Endothelial cell of umbilical vein (primary cell): ENCODE measurements at regions not wholly inside any gene's neighbourhood (a gene's known extent, or its start where the extent isn't known, plus 50 kb on each side); places are given as distances from the start of the nearest gene placed in this dataset.

Experiments
- BruUV-seq: library from RNA; stranded (reverse); fragments of 400-500 nt; replicated peaks from 2 replicates; lab custom pipeline; 2021; lab: Mats Ljungman, UMichigan
- CTCF ChIA-PET: fragments of 300-600, 350-600 bp; sonication (Branson Sonifier 250); formaldehyde crosslinking; loops from one replicate; lab custom pipeline; 2021; ENCODE audit warnings: antibody characterized with exemption, inconsistent platforms; lab: Charles Lee
- POLR2A ChIA-PET: fragments of 300-600, 350-600 bp; sonication (Branson Sonifier 250); formaldehyde crosslinking; loops from one replicate; lab custom pipeline; 2021; ENCODE audit warnings: antibody characterized with exemption, inconsistent platforms; lab: Charles Lee
- DNase-seq: peaks from one replicate; pipeline ENCODE4 v3.0.0-alpha.2; 2011; ENCODE audit warnings: low read depth, low spot score
- FAIRE-seq: peaks from 2 replicates; lab custom pipeline; 2011; peaks lifted over from hg19 to GRCh38; lab: Jason Lieb, UNC
- H2AFZ ChIP-seq: 2 replicates; pipeline ENCODE4 v1.6.0; 2012; ENCODE audit warnings: low read depth, low read length, control low read depth, inconsistent platforms
- H3K27ac ChIP-seq: 2 replicates; pipeline ENCODE4 v1.5.1; 2011; ENCODE audit warnings: low read depth, mild to moderate bottlenecking, control low read depth, low read length, moderate library complexity; ENCODE audit not compliant: insufficient read depth
- H3K27me3 ChIP-seq, 2 experiments: 2 replicates each; pipeline versions ENCODE4 v1.6.0 to v1.6.1; 2011; ENCODE audit warnings: low read length in 2 of 2, mixed read lengths in 1 of 2; ENCODE audit not compliant: control insufficient read depth in 2 of 2, insufficient read depth in 2 of 2
- H3K36me3 ChIP-seq, 2 experiments: 2 replicates in 1 of 2; 3 replicates in 1 of 2; pipeline ENCODE4 v1.5.1; 2011; ENCODE audit warnings: low read length in 2 of 2, mild to moderate bottlenecking in 1 of 2, moderate library complexity in 1 of 2; ENCODE audit not compliant: control insufficient read depth in 2 of 2, insufficient read depth in 2 of 2; ENCODE audit errors: extremely low read depth in 1 of 2
- H3K4me1 ChIP-seq: 3 replicates; pipeline ENCODE4 v1.5.1; 2011; ENCODE audit warnings: mild to moderate bottlenecking, low read length; ENCODE audit not compliant: control insufficient read depth, insufficient read depth; ENCODE audit errors: extremely low read depth
- H3K4me2 ChIP-seq: 2 replicates; pipeline ENCODE4 v1.6.1; 2011; ENCODE audit warnings: low read length, control low read depth, mixed read lengths; ENCODE audit not compliant: insufficient read depth
- H3K4me3 ChIP-seq, 3 experiments: fragments of 200-600 bp in 1 of 3; sonication (generic), shearing (Covaris generic) in 1 of 3; replicated peaks in 1 of 3; 2 replicates each; pipeline ENCODE4 v1.5.1; 2011 to 2016; ENCODE audit warnings: control low read depth in 3 of 3, low read length in 3 of 3, mild to moderate bottlenecking in 2 of 3, inconsistent platforms in 1 of 3, low read depth in 1 of 3, moderate library complexity in 1 of 3; ENCODE audit not compliant: insufficient read depth in 1 of 3
- H3K79me2 ChIP-seq: 2 replicates; pipeline ENCODE4 v1.6.0; 2012; ENCODE audit warnings: low read length, inconsistent platforms; ENCODE audit not compliant: control insufficient read depth, insufficient read depth
- H3K9ac ChIP-seq: replicated peaks from 2 replicates; pipeline ENCODE3; 2011; ENCODE audit warnings: low read length, control low read depth; ENCODE audit not compliant: insufficient read depth; ENCODE audit errors: extremely low read depth
- H3K9me1 ChIP-seq: replicated peaks from 3 replicates; pipeline ENCODE4 v1.6.0; 2011; ENCODE audit warnings: mild to moderate bottlenecking, low read length; ENCODE audit not compliant: control insufficient read depth, insufficient read depth; ENCODE audit errors: extremely low read depth
- H3K9me3 ChIP-seq: replicated peaks from 2 replicates; pipeline ENCODE4 v1.5.1; 2012; ENCODE audit warnings: low read length, inconsistent platforms; ENCODE audit not compliant: control insufficient read depth, insufficient read depth
- H4K20me1 ChIP-seq: replicated peaks from 2 replicates; pipeline ENCODE3; 2011; ENCODE audit warnings: mild to moderate bottlenecking, low read length; ENCODE audit not compliant: control insufficient read depth, insufficient read depth; ENCODE audit errors: extremely low read depth
- CTCF ChIP-seq, 2 donors: IDR thresholded peaks; 1 replicate in 1 of 2; 2 replicates in 1 of 2; pipeline ENCODE4 v1.5.1; 2011; ENCODE audit warnings: low read length in 2 of 2, mild to moderate bottlenecking in 2 of 2, moderate library complexity in 2 of 2, control low read depth in 1 of 2, inconsistent platforms in 1 of 2, low read depth in 1 of 2; ENCODE audit not compliant: insufficient read depth in 1 of 2; ENCODE audit errors: extremely low read depth in 1 of 2
- EZH2 ChIP-seq: IDR thresholded peaks from 2 replicates; pipeline ENCODE4 v1.6.1; 2012; ENCODE audit warnings: borderline replicate concordance, low read depth, mild to moderate bottlenecking, moderate library complexity, low read length, inconsistent platforms; ENCODE audit not compliant: severe bottlenecking
- FOS ChIP-seq: IDR thresholded peaks from 2 replicates; pipeline ENCODE4 v1.6.1; 2011; ENCODE audit warnings: mild to moderate bottlenecking, low read length, moderate library complexity, borderline replicate concordance; ENCODE audit not compliant: insufficient read depth
- GATA2 ChIP-seq: IDR thresholded peaks from 2 replicates; pipeline ENCODE4 v1.7.0; 2011; ENCODE audit warnings: low read depth, mild to moderate bottlenecking, moderate library complexity, mixed read lengths, low read length; ENCODE audit not compliant: insufficient read length, insufficient read depth
- JUN ChIP-seq: IDR thresholded peaks from 2 replicates; pipeline ENCODE4 v1.6.1; 2011; ENCODE audit warnings: borderline replicate concordance, low read depth; ENCODE audit not compliant: insufficient read length, insufficient read depth
- MAX ChIP-seq: IDR thresholded peaks from 2 replicates; pipeline ENCODE4 v1.6.1; 2011; ENCODE audit not compliant: insufficient read depth, insufficient read length
- MYC ChIP-seq: IDR thresholded peaks from one replicate; pipeline ENCODE4 v1.6.1; 2011; ENCODE audit warnings: mild to moderate bottlenecking, low read depth, low read length
- POLR2A ChIP-seq: IDR thresholded peaks from 2 replicates; pipeline ENCODE4 v1.6.1; 2012; ENCODE audit warnings: low read depth, mild to moderate bottlenecking, control low read depth, low read length
- POLR2AphosphoS5 ChIP-seq: IDR thresholded peaks from 2 replicates; pipeline ENCODE4 v1.6.1; 2012; ENCODE audit warnings: low read depth, mild to moderate bottlenecking, control low read depth, low read length, moderate library complexity; ENCODE audit not compliant: insufficient read depth
- dilution Hi-C: fragments of 300-500 bp; cut with MboI; formaldehyde crosslinking; loops from one replicate; pipeline ENCODE4 v1.15.0; 2019; ENCODE audit warnings: low sequenced_read_pairs; ENCODE audit not compliant: extremely low pct_ligation_motif_present
- intact Hi-C: fragments of 100-400 bp; cut with micrococcal nuclease; formaldehyde crosslinking; loops from one replicate; pipeline ENCODE4 v1.10.0; 2022

- H3K9me3 ChIP-seq: no peaks in the 10 kb centered on the region
- H3K79me2 ChIP-seq: no peaks in the 10 kb centered on the region
- H3K27ac ChIP-seq: no peak overlapping the region
- no peaks in the 10 kb centered on the region for H3K27me3 ChIP-seq
- H3K4me2 ChIP-seq: no peak overlapping the region
- no peaks in the 10 kb centered on the region for H3K36me3 ChIP-seq
- H3K9me1 ChIP-seq: no peaks in the 10 kb centered on the region
- dilution Hi-C loops: no loop called here
- DNase-seq (no peak), FAIRE-seq (no peak)
- POLR2A ChIA-PET: no interaction called here
- CTCF ChIA-PET: no interaction called here
- H3K4me3 ChIP-seq: no peak overlapping the region
- peaks cover 13% of the 10 kb centered on the region for H3K4me1 ChIP-seq
- H4K20me1 ChIP-seq: no peaks in the 10 kb centered on the region
- no peak overlapping the region for H3K9ac ChIP-seq
- BruUV-seq: no TSS peak
- no peak for TF ChIP-seq POLR2AphosphoS5
- no peak for TF ChIP-seq FOS
- TF ChIP-seq JUN: no peak
- TF ChIP-seq POLR2A: no peak
- no peak for TF ChIP-seq MAX
- no peak for TF ChIP-seq MYC
- TF ChIP-seq GATA2: no peak
- no peak for TF ChIP-seq CTCF (IDR thresholded peaks at IDR 0.05; ENCODE audit: extremely low read depth in 1 of 2, insufficient read depth in 1 of 2, low read depth in 1 of 2, low read length in 2 of 2)
- no peak for TF ChIP-seq EZH2
- intact Hi-C loops: no loop called here
- no peak overlapping the region for H2AFZ ChIP-seq
These were observed 255.8 kb upstream of the SASH1 start for GRCh38 chr6:148086843-148087242.
